Skin epidermis (tissue), 12 donors: ENCODE measurements at regions not wholly inside any gene's neighbourhood (a gene's known extent, or its start where the extent isn't known, plus 50 kb on each side); places are given as distances from the start of the nearest gene placed in this dataset.
"Not testable (repeated sequence)": the region's sequence is repeated elsewhere in the genome, so short reads cannot be mapped to it uniquely, and the experiment has no call there.

Experiments
- H3K27ac ChIP-seq, 21 experiments: fragments of 200-600 bp; sonication (generic) in 11 of 21; one replicate each; pipeline ENCODE4 v1.5.0; 2020; ENCODE audit warnings: mild to moderate bottlenecking in 3 of 21, inconsistent platforms in 2 of 21, moderate library complexity in 2 of 21
- H3K4me3 ChIP-seq, 7 experiments: fragments of 200-600 bp; sonication (generic) in 2 of 7; one replicate each; pipeline ENCODE4 v1.5.0; 2020; ENCODE audit warnings: inconsistent platforms in 2 of 7, mild to moderate bottlenecking in 2 of 7, moderate library complexity in 1 of 7

DNA sequence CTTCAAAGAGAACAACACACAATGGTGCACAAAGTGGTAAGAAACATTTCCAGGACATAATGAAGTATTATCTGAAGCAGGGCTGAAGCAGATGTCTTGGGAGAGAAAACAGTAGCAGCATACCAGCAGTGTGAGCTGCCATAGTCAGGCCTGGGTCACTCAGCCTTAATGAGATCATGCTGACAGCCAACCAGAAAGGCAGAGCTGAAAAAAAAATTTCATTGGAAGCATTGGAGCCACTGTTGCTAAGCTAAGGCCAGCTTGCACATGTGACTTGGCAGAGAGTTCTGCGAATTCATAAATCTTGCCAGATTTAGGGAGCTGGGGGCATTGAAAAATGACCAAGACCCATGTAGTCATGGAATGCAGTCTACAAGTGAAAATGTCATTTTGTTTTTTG, 444.0 kb upstream of the PITX2 start:
- no peak overlapping the region for H3K4me3 ChIP-seq

GRCh38 chr4:111068883-111069282, 446.0 kb upstream of the PITX2 start:
- H3K4me3 ChIP-seq: no peak overlapping the region
- no peak overlapping the region for H3K27ac ChIP-seq

More for the DNA sequence above, 444.0 kb upstream of the PITX2 start:
- no peak overlapping the region for H3K27ac ChIP-seq

- Histone ChIP-seq H3K27ac (no peak overlapping the region), H3K4me3 (no peak overlapping the region)
Measured at GRCh38 chr4:111070390-111070789, 447.5 kb upstream of the PITX2 start.

DNA sequence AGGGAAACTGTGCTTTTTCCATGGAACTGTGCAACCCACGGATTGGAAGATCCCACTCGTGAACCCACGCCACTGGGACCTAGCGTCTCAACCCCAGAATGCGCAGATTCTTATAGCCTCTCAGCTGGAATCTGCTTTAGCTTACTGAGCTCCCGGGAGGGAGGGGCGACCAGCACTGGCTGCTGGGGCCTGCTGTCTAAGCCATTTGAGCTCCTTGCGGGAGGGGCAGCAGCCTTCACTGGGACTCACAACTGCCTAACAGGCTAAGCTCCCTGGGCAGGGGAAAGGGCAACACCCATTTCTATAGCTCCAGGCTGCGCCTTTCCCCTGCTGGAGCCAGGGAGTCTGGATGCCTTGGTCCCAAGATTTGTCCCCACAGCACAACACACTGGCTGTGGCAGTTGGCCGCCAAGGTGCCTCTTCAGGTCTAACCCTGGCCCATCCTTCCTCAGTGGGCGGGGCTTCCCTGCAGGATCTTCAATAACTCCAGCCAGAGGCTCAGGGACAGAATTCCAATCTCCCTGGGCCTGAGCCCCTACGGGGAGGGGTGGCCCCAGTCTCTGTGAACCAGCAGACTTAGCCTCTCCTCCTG, 451.7 kb upstream of the PITX2 start:
- Histone ChIP-seq H3K27ac (no peak overlapping the region), H3K4me3 (no peak overlapping the region)

DNA sequence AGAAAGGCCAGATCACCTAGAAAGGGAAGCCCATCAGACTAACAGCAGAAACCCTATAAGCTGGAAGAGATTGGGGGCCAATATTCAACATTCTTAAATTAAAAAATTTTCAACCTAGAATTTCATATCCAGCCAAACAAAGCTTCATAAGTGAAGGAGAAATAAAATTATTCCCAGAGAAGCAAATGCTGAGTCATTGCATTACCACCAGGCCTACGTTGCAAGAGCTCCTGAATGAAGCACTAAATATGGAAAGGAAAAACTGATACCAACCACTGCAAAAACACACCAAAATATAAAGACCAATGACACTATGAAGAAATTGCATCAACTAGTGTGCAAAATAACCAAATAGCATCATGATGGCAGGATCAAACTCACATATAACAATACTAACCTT, 453.4 kb upstream of the PITX2 start:
- H3K4me3 ChIP-seq, H3K27ac ChIP-seq: not testable (repeated sequence)

GRCh38 chr4:111108153-111108552, 485.3 kb upstream of the PITX2 start:
- Histone ChIP-seq H3K27ac (no peak overlapping the region), H3K4me3 (no peak overlapping the region)

DNA sequence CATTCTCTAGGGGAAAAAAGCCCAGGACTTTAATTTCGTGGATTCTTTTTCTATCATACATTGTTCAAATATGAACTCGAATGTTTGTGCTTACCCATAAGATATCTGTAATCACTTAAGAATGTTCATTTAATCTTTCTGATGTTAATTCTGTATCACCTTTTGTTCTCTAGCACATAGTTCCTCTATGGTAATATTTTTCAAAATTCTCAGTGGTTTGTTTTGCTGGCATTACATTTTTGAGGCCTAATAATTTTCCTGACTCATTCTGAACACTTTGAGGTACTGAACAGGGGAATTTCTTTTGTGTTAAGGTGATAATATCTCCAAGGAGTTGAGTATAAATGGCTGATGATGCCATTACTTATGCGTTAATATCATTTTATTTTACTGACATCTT, 490.7 kb upstream of the PITX2 start:
- Histone ChIP-seq H3K4me3 (no peak overlapping the region), H3K27ac (no peak overlapping the region)

- no peak overlapping the region for H3K4me3 ChIP-seq
Measured at GRCh38 chr4:111115881-111116280, 493.0 kb upstream of the PITX2 start.

DNA sequence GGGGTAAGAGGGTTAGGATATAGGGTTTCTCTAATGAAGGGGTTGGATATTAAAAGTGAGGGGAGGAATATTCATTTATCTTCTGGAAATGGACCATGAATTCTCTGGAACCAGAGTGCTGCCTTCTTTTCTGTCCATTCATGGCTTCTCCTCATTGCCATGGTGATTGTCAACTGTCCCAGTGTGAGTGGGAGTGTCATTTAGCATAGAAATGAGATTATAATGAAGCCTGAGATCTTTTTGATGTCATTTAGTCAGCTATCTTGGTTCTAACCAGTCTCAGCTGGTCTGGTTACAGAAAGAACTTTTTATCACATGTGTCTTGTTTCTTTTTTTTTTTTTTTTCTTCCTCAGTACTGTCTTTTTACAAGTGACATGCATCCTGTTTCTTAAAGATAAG, 497.3 kb upstream of the PITX2 start:
- Histone ChIP-seq H3K27ac (no peak overlapping the region), H3K4me3 (no peak overlapping the region)

More at GRCh38 chr4:111115881-111116280, 493.0 kb upstream of the PITX2 start:
- no peak overlapping the region for H3K27ac ChIP-seq

GRCh38 chr4:111126340-111126739, 503.5 kb upstream of the PITX2 start:
- Histone ChIP-seq H3K4me3 (no peak overlapping the region), H3K27ac (no peak overlapping the region)

DNA sequence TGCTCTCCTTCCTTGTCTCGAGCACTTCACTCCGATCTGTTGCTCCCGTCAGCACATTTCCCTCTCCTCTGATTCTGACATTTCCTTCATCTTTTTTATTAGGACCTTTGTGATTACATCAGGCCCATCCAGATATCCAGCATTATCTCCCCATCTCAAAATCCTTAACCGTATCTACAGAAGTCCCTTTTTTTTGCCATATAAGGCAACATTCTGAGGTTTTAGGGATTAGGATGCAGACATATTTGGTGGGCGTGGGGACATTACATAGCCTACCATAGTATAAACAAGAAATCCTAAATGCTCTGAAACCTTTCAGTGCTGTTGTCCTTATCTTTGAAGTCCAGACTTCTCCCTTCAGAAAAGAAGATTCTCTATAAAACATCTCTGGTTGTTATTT, 505.0 kb upstream of the PITX2 start:
- H3K4me3 ChIP-seq: no peak overlapping the region
- H3K27ac ChIP-seq: no peak overlapping the region

- H3K4me3 ChIP-seq: no peak overlapping the region
- H3K27ac ChIP-seq: no peak overlapping the region
Measured at GRCh38 chr4:111128327-111128726, 505.4 kb upstream of the PITX2 start.

- no peak overlapping the region for H3K27ac ChIP-seq
- H3K4me3 ChIP-seq: no peak overlapping the region
Measured at GRCh38 chr4:111136438-111136837, 513.6 kb upstream of the PITX2 start.

GRCh38 chr4:111136967-111137366, 514.1 kb upstream of the PITX2 start:
- Histone ChIP-seq H3K27ac (no peak overlapping the region), H3K4me3 (no peak overlapping the region)

DNA sequence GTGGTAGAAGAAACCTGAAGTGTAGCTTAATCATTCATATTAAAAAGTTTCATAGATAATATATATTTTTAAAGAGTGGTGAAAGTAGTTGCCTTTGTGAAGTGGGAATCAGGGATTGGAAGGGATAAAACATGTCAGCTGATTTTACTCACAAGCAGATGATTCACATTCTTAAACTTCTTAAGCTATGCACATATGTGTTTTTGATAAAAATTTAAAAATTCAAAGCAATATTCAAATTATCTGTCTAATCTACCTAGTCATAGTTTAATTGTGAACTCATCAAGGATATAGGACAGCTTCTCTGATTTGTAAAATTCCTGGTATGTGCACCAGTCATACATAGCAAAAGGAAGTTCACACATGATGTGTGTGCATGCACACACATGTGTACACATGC, 520.6 kb upstream of the PITX2 start:
- no peak overlapping the region for H3K27ac ChIP-seq
- H3K4me3 ChIP-seq: no peak overlapping the region

DNA sequence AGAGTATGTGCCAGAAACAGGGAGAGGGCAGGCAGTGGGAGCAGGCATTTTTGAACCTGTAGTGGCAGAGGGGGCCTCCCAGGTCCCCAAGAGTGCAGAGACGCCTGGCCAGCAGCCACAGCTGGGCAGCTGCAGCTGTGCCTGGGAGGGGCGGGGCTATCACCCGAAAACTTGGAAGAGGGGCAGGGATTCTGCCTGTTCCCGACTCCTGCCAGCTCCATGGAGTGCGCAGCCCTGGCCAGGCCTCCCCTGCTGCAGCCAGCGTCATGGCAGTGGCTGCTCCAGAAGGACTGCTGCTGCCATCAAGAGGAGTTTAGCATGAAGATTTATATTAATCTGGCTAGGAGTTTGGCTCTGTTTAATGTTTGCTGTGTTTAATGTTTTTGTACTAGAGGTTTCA, 532.1 kb upstream of the PITX2 start:
- Histone ChIP-seq H3K27ac (no peak overlapping the region), H3K4me3 (no peak overlapping the region)

- not testable (repeated sequence) for H3K27ac ChIP-seq, H3K4me3 ChIP-seq
Measured at GRCh38 chr4:111164556-111164955, 541.7 kb upstream of the PITX2 start.

DNA sequence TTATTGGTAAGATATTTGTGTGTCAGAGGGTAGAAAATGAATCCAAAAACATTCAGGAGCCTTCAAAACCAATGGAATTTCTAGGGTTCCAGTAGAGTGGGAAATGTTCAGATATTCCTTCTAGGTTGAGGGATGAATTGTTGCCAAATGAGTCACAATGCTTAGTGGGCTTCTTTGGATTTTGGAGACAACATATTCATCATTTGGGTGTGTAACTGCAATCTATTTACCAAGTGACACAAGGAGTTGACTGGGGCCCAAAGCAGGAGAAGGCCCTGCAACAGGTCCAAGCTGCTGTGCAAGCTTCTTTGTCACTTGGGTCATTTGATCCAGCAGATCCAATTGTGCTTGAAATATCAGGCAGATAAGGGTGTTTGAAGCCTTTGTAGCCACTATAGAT, 551.5 kb upstream of the PITX2 start:
- no peak overlapping the region for H3K27ac ChIP-seq

DNA sequence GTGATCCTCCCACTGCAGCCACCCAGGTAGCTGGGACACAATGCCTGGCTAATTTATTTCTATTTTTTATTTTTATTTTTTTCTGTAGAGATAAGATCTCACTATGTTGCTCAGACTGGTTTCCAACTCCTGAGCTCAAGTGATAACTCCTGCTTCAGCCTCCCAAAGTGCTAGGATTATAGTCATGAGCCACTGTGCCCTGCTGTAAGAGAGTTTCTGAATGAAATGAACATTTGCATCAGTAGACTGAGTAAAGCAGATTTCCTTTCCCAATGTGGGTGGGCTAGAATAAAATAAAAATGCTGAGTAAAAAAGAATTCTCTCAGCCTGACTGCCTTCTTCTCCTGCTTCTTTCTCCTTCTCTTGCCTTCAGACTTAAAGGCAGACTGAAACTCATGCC, 555.4 kb upstream of the PITX2 start:
- Histone ChIP-seq H3K27ac (no peak overlapping the region), H3K4me3 (no peak overlapping the region)

More for the DNA sequence above, 551.5 kb upstream of the PITX2 start:
- H3K4me3 ChIP-seq: no peak overlapping the region

DNA sequence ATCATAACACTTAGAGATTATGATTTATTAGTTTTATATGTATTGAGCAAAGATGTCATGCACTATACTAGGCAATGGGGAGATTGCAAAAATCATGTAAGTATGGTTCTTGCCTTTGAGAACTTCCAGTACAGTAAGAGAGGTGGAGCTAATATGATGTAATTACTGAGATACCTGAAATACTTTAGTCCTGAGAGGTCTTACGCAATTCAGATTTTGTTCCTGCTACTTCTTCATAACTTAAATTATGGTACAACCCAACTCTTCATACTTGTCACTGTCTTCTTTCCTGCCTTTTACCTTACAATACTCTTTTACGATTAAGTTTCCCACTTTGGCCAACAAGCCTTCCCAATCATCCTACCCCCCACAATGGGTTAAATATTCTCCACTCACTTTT, 564.2 kb upstream of the PITX2 start:
- no peak overlapping the region for H3K4me3 ChIP-seq
- no peak overlapping the region for H3K27ac ChIP-seq

- H3K27ac ChIP-seq: no peak overlapping the region
Measured at GRCh38 chr4:111198446-111198845, 575.6 kb upstream of the PITX2 start.

DNA sequence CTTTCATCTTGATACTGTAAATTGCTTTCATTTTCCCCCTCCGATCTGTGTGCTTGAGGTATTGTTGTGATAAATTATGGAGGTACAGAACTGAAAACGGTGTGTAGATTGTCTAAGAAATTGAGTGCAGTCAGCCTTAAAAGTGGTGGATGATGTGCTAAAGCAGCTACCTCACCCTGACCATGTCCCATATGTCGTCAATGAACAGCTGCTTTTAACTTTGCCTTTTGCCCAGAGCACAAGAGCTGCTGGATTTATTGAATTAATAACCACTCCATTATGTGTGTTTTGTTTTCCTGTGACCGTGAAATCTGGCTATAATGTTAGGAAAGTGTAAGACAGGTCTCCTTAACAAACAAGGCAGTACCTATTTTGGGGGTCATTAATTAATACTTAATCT, 581.9 kb upstream of the PITX2 start:
- Histone ChIP-seq H3K4me3 (no peak overlapping the region), H3K27ac (no peak overlapping the region)

More at GRCh38 chr4:111198446-111198845, 575.6 kb upstream of the PITX2 start:
- H3K4me3 ChIP-seq: no peak overlapping the region
